Activated CD4-positive, alpha-beta memory T cell treated with anti-CD3 and anti-CD28 coated beads, Interleukin-2, amount 10 ng/mL, durations not matched to agents 7 days and 5 days (primary cell): ENCODE measurements at regions not wholly inside any gene's neighbourhood (a gene's known extent, or its start where the extent isn't known, plus 50 kb on each side); places are given as distances from the start of the nearest gene placed in this dataset.

Source experiments
- CTCF ChIA-PET: fragments of 350-600 bp; sonication (Branson Sonifier 250); formaldehyde crosslinking; loops from one replicate; lab custom pipeline; 2021; ENCODE audit warnings: antibody characterized with exemption, inconsistent platforms; lab: Charles Lee
- POLR2A ChIA-PET: fragments of 350-600 bp; sonication (Branson Sonifier 250); formaldehyde crosslinking; loops from one replicate; lab custom pipeline; 2021; ENCODE audit warnings: antibody characterized with exemption; lab: Charles Lee
- DNase-seq: peaks from one replicate; pipeline ENCODE4 v3.0.0-alpha.2; 2020
- H3K27ac Mint-ChIP-seq: one replicate; pipeline ENCODE4 v1.8.0; 2021; ENCODE audit warnings: mild to moderate bottlenecking, mixed read lengths
- H3K27me3 Mint-ChIP-seq: one replicate; pipeline ENCODE4 v1.8.0; 2021; ENCODE audit warnings: mixed read lengths
- H3K36me3 Mint-ChIP-seq: one replicate; pipeline ENCODE4 v1.8.0; 2021; ENCODE audit warnings: low read depth, mixed read lengths
- H3K4me1 Mint-ChIP-seq: one replicate; pipeline ENCODE4 v1.8.0; 2021; ENCODE audit warnings: mixed read lengths
- H3K4me3 Mint-ChIP-seq: one replicate; pipeline ENCODE4 v1.8.0; 2021; ENCODE audit warnings: mild to moderate bottlenecking, mixed read lengths
- H3K9me3 Mint-ChIP-seq: one replicate; pipeline ENCODE4 v1.8.0; 2021; ENCODE audit warnings: mixed read lengths

- ChIA-PET CTCF (no interaction called here), POLR2A (no interaction called here)
These were observed 106.4 kb upstream of the NCKAP5 start for GRCh38 chr2:133674433-133675331.

GRCh38 chr2:133676392-133677130 lies 108.3 kb upstream of the NCKAP5 start:
- ChIA-PET POLR2A (no interaction called here), CTCF (no interaction called here)
- Mint-ChIP-seq H3K4me3 (no peak overlapping the region), H3K9me3 (no peaks in the 10 kb centered on the region), H3K4me1 (no peaks in the 10 kb centered on the region), H3K36me3 (no peaks in the 10 kb centered on the region), H3K27ac (no peak overlapping the region), H3K27me3 (peaks cover 3% of the 10 kb centered on the region)
- DNase-seq, result no peak

More at GRCh38 chr2:133674433-133675331, 106.4 kb upstream of the NCKAP5 start:
- Mint-ChIP-seq H3K4me3 (no peak overlapping the region), H3K27me3 (peaks cover 3% of the 10 kb centered on the region), H3K27ac (no peak overlapping the region), H3K36me3 (no peaks in the 10 kb centered on the region), H3K9me3 (no peaks in the 10 kb centered on the region), H3K4me1 (no peaks in the 10 kb centered on the region)
- DNase-seq, result no peak

- Mint-ChIP-seq H3K4me1 (no peaks in the 10 kb centered on the region), H3K4me3 (no peak overlapping the region), H3K9me3 (no peaks in the 10 kb centered on the region), H3K27me3 (peaks cover 2% of the 10 kb centered on the region), H3K36me3 (no peaks in the 10 kb centered on the region), H3K27ac (no peak overlapping the region)
- CTCF ChIA-PET, result no interaction called here
- POLR2A ChIA-PET, result no interaction called here
- no peak for DNase-seq
These were observed 112.2 kb upstream of the NCKAP5 start for GRCh38 chr2:133680343-133681049.

- DNase-seq, result no peak
These were observed 114.1 kb upstream of the NCKAP5 start for GRCh38 chr2:133682347-133682746.

GRCh38 chr2:133682906-133683305 lies 114.6 kb upstream of the NCKAP5 start:
- no peaks in the 10 kb centered on the region for H3K4me1 Mint-ChIP-seq
- no peak overlapping the region for H3K4me3 Mint-ChIP-seq
- H3K27ac Mint-ChIP-seq, result no peak overlapping the region
- DNase-seq, result no peak
- H3K36me3 Mint-ChIP-seq, result no peaks in the 10 kb centered on the region
- H3K9me3 Mint-ChIP-seq, result no peaks in the 10 kb centered on the region
- H3K27me3 Mint-ChIP-seq, result no peaks in the 10 kb centered on the region
- ChIA-PET POLR2A (no interaction called here), CTCF (no interaction called here)

More at GRCh38 chr2:133682347-133682746, 114.1 kb upstream of the NCKAP5 start:
- Mint-ChIP-seq H3K4me3 (no peak overlapping the region), H3K36me3 (no peaks in the 10 kb centered on the region), H3K9me3 (no peaks in the 10 kb centered on the region), H3K27me3 (no peaks in the 10 kb centered on the region), H3K4me1 (no peaks in the 10 kb centered on the region), H3K27ac (no peak overlapping the region)
- CTCF ChIA-PET, result no interaction called here
- POLR2A ChIA-PET, result no interaction called here

- CTCF ChIA-PET, result no interaction called here
- POLR2A ChIA-PET, result no interaction called here
- Mint-ChIP-seq H3K4me3 (no peak overlapping the region), H3K27me3 (no peaks in the 10 kb centered on the region), H3K9me3 (no peaks in the 10 kb centered on the region), H3K36me3 (no peaks in the 10 kb centered on the region), H3K4me1 (no peaks in the 10 kb centered on the region), H3K27ac (no peak overlapping the region)
- DNase-seq, result no peak
These were observed 117.5 kb upstream of the NCKAP5 start for GRCh38 chr2:133685636-133686215.

- DNase-seq, result no peak
- Mint-ChIP-seq H3K27me3 (no peaks in the 10 kb centered on the region), H3K4me3 (no peak overlapping the region), H3K27ac (no peak overlapping the region), H3K36me3 (no peaks in the 10 kb centered on the region), H3K9me3 (no peaks in the 10 kb centered on the region), H3K4me1 (no peaks in the 10 kb centered on the region)
- POLR2A ChIA-PET, result no interaction called here
- CTCF ChIA-PET, result no interaction called here
These were observed 122.5 kb upstream of the NCKAP5 start for GRCh38 chr2:133690780-133691179.

- H3K36me3 Mint-ChIP-seq, result no peaks in the 10 kb centered on the region
- CTCF ChIA-PET, result no interaction called here
- no peaks in the 10 kb centered on the region for H3K27me3 Mint-ChIP-seq
- no peak for DNase-seq
- H3K27ac Mint-ChIP-seq, result no peak overlapping the region
- POLR2A ChIA-PET, result no interaction called here
- no peak overlapping the region for H3K4me3 Mint-ChIP-seq
- H3K9me3 Mint-ChIP-seq, result no peaks in the 10 kb centered on the region
- no peaks in the 10 kb centered on the region for H3K4me1 Mint-ChIP-seq
These were observed 123.1 kb upstream of the NCKAP5 start for GRCh38 chr2:133691336-133691735.

GRCh38 chr2:133705287-133705686 lies 137.0 kb upstream of the NCKAP5 start:
- Mint-ChIP-seq H3K4me1 (no peaks in the 10 kb centered on the region), H3K27ac (no peak overlapping the region), H3K27me3 (no peaks in the 10 kb centered on the region), H3K9me3 (no peaks in the 10 kb centered on the region), H3K4me3 (no peak overlapping the region), H3K36me3 (no peaks in the 10 kb centered on the region)
- ChIA-PET CTCF (no interaction called here), POLR2A (no interaction called here)
- DNase-seq, result no peak

GRCh38 chr2:133710613-133711012 lies 142.3 kb upstream of the NCKAP5 start:
- Mint-ChIP-seq H3K27ac (no peak overlapping the region), H3K27me3 (no peaks in the 10 kb centered on the region), H3K4me1 (no peaks in the 10 kb centered on the region), H3K9me3 (no peaks in the 10 kb centered on the region), H3K36me3 (no peaks in the 10 kb centered on the region), H3K4me3 (no peak overlapping the region)
- no peak for DNase-seq
- CTCF ChIA-PET, result no interaction called here
- POLR2A ChIA-PET, result no interaction called here

- no peaks in the 10 kb centered on the region for H3K9me3 Mint-ChIP-seq
- H3K27me3 Mint-ChIP-seq, result no peaks in the 10 kb centered on the region
- no peaks in the 10 kb centered on the region for H3K4me1 Mint-ChIP-seq
- CTCF ChIA-PET, result no interaction called here
- POLR2A ChIA-PET, result no interaction called here
- H3K4me3 Mint-ChIP-seq, result no peak overlapping the region
- H3K27ac Mint-ChIP-seq, result no peak overlapping the region
- no peaks in the 10 kb centered on the region for H3K36me3 Mint-ChIP-seq
- DNase-seq, result no peak
These were observed 142.9 kb upstream of the NCKAP5 start for GRCh38 chr2:133711201-133711600.

- H3K4me3 Mint-ChIP-seq, result no peak overlapping the region
- no peak overlapping the region for H3K27ac Mint-ChIP-seq
- no peaks in the 10 kb centered on the region for H3K36me3 Mint-ChIP-seq
- H3K9me3 Mint-ChIP-seq, result no peaks in the 10 kb centered on the region
- CTCF ChIA-PET, result no interaction called here
- H3K4me1 Mint-ChIP-seq, result no peaks in the 10 kb centered on the region
- no peaks in the 10 kb centered on the region for H3K27me3 Mint-ChIP-seq
- POLR2A ChIA-PET, result no interaction called here
- DNase-seq, result no peak
These were observed 143.5 kb upstream of the NCKAP5 start for GRCh38 chr2:133711806-133712205.

- Mint-ChIP-seq H3K4me3 (no peak overlapping the region), H3K9me3 (no peaks in the 10 kb centered on the region), H3K27me3 (no peaks in the 10 kb centered on the region), H3K36me3 (no peaks in the 10 kb centered on the region), H3K4me1 (no peaks in the 10 kb centered on the region), H3K27ac (no peak overlapping the region)
- ChIA-PET CTCF (no interaction called here), POLR2A (no interaction called here)
- DNase-seq, result no peak
These were observed 144.1 kb upstream of the NCKAP5 start for GRCh38 chr2:133712369-133712768.
